LNCaP clone FGC (cell line): ENCODE measurements at regions not wholly inside any gene's neighbourhood (a gene's known extent, or its start where the extent isn't known, plus 50 kb on each side); places are given as distances from the start of the nearest gene placed in this dataset.
"Not testable (repeated sequence)": the region's sequence is repeated elsewhere in the genome, so short reads cannot be mapped to it uniquely, and the experiment has no call there.

Source experiments
- DNase-seq: peaks from one replicate; pipeline ENCODE4 v3.0.0-alpha.2; 2011; ENCODE audit warnings: low read depth
- H3K4me3 ChIP-seq: 2 replicates; pipeline ENCODE4 v1.5.1; 2011; ENCODE audit warnings: mild to moderate bottlenecking, low read depth, low read length, control low read depth
- TF ChIP-seq, protein P1 (sequence below): IDR thresholded peaks from 2 replicates; pipeline ENCODE4 v1.5.1; 2012; ENCODE audit warnings: mild to moderate bottlenecking; ENCODE audit not compliant: control insufficient read depth, insufficient read depth; ENCODE audit errors: extremely low read depth

DNA sequence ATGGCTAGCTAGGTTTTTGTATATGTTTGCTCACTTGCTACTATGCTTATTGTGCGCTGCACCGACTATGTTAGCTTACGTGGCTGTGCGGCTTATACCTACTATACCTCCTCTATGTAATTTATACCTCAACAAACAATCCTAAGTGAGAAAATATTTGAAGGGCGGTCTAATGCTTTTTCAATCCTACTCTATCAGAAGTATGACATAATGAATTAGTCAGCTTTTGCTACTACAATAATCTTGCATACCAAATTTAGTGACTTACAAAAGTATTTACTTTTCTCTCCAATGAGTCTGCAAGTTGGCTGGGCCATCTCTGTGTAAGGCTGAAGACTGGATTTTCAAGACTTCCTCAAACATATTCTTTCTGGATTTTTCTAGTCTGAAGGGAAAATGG, 391.2 kb upstream of the NECTIN3 start:
- no peak overlapping the region for H3K4me3 ChIP-seq
- TF ChIP-seq, protein P1, sequence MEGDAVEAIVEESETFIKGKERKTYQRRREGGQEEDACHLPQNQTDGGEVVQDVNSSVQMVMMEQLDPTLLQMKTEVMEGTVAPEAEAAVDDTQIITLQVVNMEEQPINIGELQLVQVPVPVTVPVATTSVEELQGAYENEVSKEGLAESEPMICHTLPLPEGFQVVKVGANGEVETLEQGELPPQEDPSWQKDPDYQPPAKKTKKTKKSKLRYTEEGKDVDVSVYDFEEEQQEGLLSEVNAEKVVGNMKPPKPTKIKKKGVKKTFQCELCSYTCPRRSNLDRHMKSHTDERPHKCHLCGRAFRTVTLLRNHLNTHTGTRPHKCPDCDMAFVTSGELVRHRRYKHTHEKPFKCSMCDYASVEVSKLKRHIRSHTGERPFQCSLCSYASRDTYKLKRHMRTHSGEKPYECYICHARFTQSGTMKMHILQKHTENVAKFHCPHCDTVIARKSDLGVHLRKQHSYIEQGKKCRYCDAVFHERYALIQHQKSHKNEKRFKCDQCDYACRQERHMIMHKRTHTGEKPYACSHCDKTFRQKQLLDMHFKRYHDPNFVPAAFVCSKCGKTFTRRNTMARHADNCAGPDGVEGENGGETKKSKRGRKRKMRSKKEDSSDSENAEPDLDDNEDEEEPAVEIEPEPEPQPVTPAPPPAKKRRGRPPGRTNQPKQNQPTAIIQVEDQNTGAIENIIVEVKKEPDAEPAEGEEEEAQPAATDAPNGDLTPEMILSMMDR, result no peak
- no peak for DNase-seq

DNA sequence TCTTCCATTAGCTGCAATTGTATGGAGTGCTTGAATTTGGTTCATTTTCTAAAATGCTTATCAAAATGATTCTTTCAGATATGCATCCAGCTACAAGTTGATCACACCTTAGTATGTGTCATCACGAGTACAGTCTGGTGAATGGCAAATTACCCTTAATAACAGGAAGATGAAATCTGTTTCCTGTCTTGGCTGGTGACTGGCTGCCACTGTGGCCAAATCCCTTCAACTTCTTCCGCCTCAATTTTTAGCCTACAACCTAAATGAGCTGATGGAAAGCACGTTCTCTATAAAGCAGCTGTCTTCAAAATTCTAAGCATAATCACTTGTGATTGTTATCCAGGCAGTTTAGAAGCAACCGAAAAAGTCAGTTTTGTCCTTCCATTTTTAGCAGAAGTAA, 387.1 kb upstream of the NECTIN3 start:
- DNase-seq, result no peak
- H3K4me3 ChIP-seq, result no peak overlapping the region
- TF ChIP-seq, protein P1, result no peak

- TF ChIP-seq, protein P1, result no peak
- H3K4me3 ChIP-seq, result no peak overlapping the region
- no peak for DNase-seq
Measured at GRCh38 chr3:110685630-110686029, 386.0 kb upstream of the NECTIN3 start.

GRCh38 chr3:110686701-110687100, 384.9 kb upstream of the NECTIN3 start:
- TF ChIP-seq, protein P1, result no peak
- DNase-seq, result no peak
- no peak overlapping the region for H3K4me3 ChIP-seq

DNA sequence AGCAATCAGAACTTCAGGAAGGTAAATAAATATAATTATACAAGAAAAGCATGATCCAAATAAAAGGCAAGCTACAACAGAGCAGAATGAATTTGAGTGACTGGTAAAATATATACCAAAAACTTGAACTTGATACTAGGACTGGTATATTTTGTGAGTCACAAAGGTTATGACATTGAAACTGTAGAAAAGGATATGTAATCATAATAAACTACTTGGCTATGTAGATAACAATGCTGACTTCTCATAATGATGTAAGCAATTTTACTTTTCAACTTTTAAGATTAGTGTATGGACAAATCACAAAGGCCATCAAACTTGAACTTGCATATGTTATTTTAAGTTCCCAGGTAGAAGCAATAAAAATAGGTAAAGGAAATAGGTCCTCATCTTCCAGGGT, 384.5 kb upstream of the NECTIN3 start:
- TF ChIP-seq, protein P1, result no peak

GRCh38 chr3:110697961-110698360, 373.7 kb upstream of the NECTIN3 start:
- no peak overlapping the region for H3K4me3 ChIP-seq
- no peak for DNase-seq
- TF ChIP-seq, protein P1, result no peak

More for the DNA sequence above, 384.5 kb upstream of the NECTIN3 start:
- DNase-seq, result no peak
- no peak overlapping the region for H3K4me3 ChIP-seq

- not testable (repeated sequence) for DNase-seq, H3K4me3 ChIP-seq
Measured at GRCh38 chr3:110704332-110704731, 367.3 kb upstream of the NECTIN3 start.

- DNase-seq, result no peak
- TF ChIP-seq, protein P1, result no peak
- H3K4me3 ChIP-seq, result no peak overlapping the region
Measured at GRCh38 chr3:110708156-110708555, 363.5 kb upstream of the NECTIN3 start.
